Subcutaneous abdominal adipose tissue (tissue), 5 donors: ENCODE measurements at regions not wholly inside any gene's neighbourhood (a gene's known extent, or its start where the extent isn't known, plus 50 kb on each side); places are given as distances from the start of the nearest gene placed in this dataset.

ENCODE experiments used
- H3K27ac ChIP-seq: one replicate; pipeline ENCODE4 v1.7.0; 2013; ENCODE audit warnings: low read depth, mild to moderate bottlenecking, inconsistent platforms, low read length, moderate library complexity
- H3K27me3 ChIP-seq, 5 donors: one replicate each; pipeline ENCODE4 v1.7.0; 2013; ENCODE audit warnings: low read length in 5 of 5, inconsistent platforms in 1 of 5; ENCODE audit not compliant: control insufficient read depth in 5 of 5, insufficient read depth in 4 of 5
- H3K36me3 ChIP-seq, 5 donors: one replicate each; pipeline ENCODE4 v1.7.0; 2013; ENCODE audit warnings: low read length in 5 of 5; ENCODE audit not compliant: control insufficient read depth in 5 of 5, insufficient read depth in 5 of 5
- H3K4me1 ChIP-seq, 5 donors: one replicate each; pipeline ENCODE4 v1.7.0; 2013; ENCODE audit warnings: low read length in 5 of 5, mild to moderate bottlenecking in 3 of 5, moderate library complexity in 1 of 5; ENCODE audit not compliant: control insufficient read depth in 5 of 5, insufficient read depth in 5 of 5
- H3K4me3 ChIP-seq, 5 donors: one replicate each; pipeline ENCODE4 v1.7.0; 2013; ENCODE audit warnings: low read length in 5 of 5, low read depth in 1 of 5
- H3K9ac ChIP-seq, 5 donors: one replicate each; pipeline ENCODE4 v1.7.0; 2013; ENCODE audit warnings: low read length in 5 of 5, mild to moderate bottlenecking in 4 of 5, moderate library complexity in 3 of 5
- H3K9me3 ChIP-seq, 5 donors: one replicate each; pipeline ENCODE4 v1.7.0; 2013; ENCODE audit warnings: low read length in 5 of 5; ENCODE audit not compliant: control insufficient read depth in 5 of 5
- donor health status: healthy.
- donor health status: healthy.
- donor health status: healthy.
- donor health status: healthy.
- donor health status: healthy.

DNA sequence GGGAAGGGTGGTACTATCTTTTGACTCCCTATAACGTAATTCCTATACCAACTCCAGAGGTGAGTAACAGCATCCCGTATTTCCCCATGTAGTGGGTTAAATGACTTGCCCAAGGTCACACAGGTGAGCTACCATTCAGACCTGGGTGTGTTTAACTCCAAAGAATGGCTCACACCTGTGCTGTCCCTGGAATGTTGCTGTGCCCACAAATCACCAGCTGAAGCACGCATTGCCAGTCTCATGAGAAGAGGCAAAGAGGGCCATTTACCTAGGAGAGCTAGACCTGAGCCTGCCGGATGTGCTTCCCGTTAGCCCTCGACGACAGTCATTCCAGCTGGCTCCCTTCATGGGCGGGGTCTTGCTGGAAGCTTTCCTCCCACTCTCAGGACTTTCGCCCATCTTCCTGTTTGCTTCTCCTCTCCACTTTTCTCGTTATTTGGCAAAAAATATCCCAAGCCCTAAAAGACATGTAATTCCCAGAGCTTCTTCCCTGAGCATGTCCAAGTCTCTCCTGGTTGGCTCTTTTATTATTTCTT lies 106.6 kb upstream of the VASH1 start:
- no peaks in the 10 kb centered on the region for H3K36me3 ChIP-seq
- no peak overlapping the region for H3K4me3 ChIP-seq
- H3K9ac ChIP-seq = no peak overlapping the region
- H3K27ac ChIP-seq = no peak overlapping the region
- peaks cover 6 to 20% (median 18%) of the 10 kb centered on the region in 5 donors for H3K9me3 ChIP-seq
- H3K4me1 ChIP-seq = peaks cover 0 to 3% (median 0%) of the 10 kb centered on the region in 5 donors
- peaks cover 0 to 8% (median 6%) of the 10 kb centered on the region in 5 donors for H3K27me3 ChIP-seq

DNA sequence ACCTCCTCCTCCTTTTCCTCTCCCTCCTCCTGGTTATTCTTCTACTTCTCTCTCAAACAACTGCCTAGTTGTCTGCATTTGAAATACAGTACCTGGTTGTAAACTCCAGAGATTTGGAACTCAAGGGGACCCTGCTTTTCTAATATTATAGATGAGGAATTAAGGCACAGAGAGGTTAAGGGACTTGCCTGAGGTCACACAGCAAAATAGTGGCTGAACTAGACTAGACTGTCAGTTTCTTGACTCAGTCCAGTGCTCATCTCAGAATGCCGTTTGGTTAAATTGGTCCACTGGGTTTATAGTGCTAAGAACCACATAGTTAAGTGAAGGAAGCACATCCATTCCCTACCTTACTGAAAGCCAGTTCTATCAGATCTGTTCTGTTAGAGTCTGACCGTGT lies 105.9 kb upstream of the VASH1 start:
- H3K9ac ChIP-seq = no peak overlapping the region
- peaks cover 0 to 9% (median 8%) of the 10 kb centered on the region in 5 donors for H3K27me3 ChIP-seq
- H3K9me3 ChIP-seq = peaks cover 6 to 27% (median 20%) of the 10 kb centered on the region in 5 donors
- no peak overlapping the region for H3K4me3 ChIP-seq
- peaks cover 0 to 3% (median 0%) of the 10 kb centered on the region in 5 donors for H3K4me1 ChIP-seq
- no peaks in the 10 kb centered on the region for H3K36me3 ChIP-seq
- no peak overlapping the region for H3K27ac ChIP-seq

GRCh38 chr14:76656592-76656991 lies 104.7 kb upstream of the VASH1 start:
- no peak overlapping the region for H3K9ac ChIP-seq
- H3K27ac ChIP-seq = no peak overlapping the region
- peaks cover 0 to 3% (median 0%) of the 10 kb centered on the region in 5 donors for H3K4me1 ChIP-seq
- H3K9me3 ChIP-seq = peaks cover 6 to 29% (median 20%) of the 10 kb centered on the region in 5 donors
- H3K4me3 ChIP-seq = no peak overlapping the region
- H3K27me3 ChIP-seq = peaks cover 0 to 11% (median 8%) of the 10 kb centered on the region in 5 donors
- H3K36me3 ChIP-seq = no peaks in the 10 kb centered on the region

DNA sequence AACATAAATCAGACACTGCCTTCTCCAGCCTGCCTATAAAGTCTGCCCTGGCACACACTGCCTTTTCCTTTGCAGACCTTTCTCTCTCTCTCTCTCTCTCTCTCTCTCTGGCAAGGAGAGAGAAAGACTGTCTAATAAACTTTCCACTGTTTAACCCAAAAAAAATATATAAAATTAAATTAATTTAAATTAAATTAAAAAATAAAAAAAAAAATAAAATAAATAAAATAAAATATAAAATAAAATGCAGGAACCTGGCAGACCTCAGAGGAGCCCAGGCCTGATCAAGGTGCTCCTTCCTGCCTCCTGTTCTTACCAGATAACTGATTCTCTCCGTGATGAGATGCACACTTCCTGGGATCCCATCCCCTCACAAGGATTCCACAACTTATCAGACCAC lies 103.9 kb upstream of the VASH1 start:
- Histone ChIP-seq H3K27ac (no peak overlapping the region), H3K4me3 (no peak overlapping the region), H3K9ac (no peak overlapping the region), H3K9me3 (peaks cover 6 to 29% (median 20%) of the 10 kb centered on the region in 5 donors), H3K4me1 (peaks cover 0 to 3% (median 0%) of the 10 kb centered on the region in 5 donors), H3K27me3 (peaks cover 0 to 11% (median 8%) of the 10 kb centered on the region in 5 donors), H3K36me3 (no peaks in the 10 kb centered on the region)

GRCh38 chr14:76657846-76658245 lies 103.4 kb upstream of the VASH1 start:
- H3K27me3 ChIP-seq = peaks cover 0 to 11% (median 8%) of the 10 kb centered on the region in 5 donors
- no peak overlapping the region for H3K27ac ChIP-seq
- H3K36me3 ChIP-seq = no peaks in the 10 kb centered on the region
- H3K4me1 ChIP-seq = peaks cover 0 to 3% (median 0%) of the 10 kb centered on the region in 5 donors
- peaks cover 6 to 29% (median 20%) of the 10 kb centered on the region in 5 donors for H3K9me3 ChIP-seq
- no peak overlapping the region for H3K9ac ChIP-seq
- H3K4me3 ChIP-seq = peak overlapping the region in 1 of 5 donors; percentile 3

DNA sequence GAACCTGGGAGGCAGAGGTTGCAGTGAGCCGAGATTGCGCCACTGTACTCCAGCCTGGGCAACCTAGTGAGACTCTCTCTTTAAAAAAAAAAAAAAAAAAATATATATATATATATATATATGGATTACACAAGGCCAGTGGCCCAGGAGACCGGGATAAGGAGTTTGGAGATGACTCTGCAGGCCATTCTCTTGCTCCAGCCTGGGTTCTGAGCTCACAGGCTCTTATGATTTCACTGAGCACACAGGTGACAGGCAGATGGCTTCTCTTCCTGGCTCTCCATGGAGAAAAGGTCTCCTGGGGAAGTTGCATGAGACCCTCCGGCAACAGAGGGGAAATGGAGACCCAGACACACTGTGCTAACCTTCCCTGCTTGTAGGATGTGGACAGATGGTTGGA lies 98.7 kb upstream of the VASH1 start:
- Histone ChIP-seq H3K4me3 (no peak overlapping the region), H3K27me3 (peaks cover 0 to 7% (median 0%) of the 10 kb centered on the region in 5 donors), H3K4me1 (no peaks in the 10 kb centered on the region), H3K9me3 (peaks cover 5 to 26% (median 19%) of the 10 kb centered on the region in 5 donors), H3K27ac (no peak overlapping the region), H3K36me3 (no peaks in the 10 kb centered on the region), H3K9ac (no peak overlapping the region)

DNA sequence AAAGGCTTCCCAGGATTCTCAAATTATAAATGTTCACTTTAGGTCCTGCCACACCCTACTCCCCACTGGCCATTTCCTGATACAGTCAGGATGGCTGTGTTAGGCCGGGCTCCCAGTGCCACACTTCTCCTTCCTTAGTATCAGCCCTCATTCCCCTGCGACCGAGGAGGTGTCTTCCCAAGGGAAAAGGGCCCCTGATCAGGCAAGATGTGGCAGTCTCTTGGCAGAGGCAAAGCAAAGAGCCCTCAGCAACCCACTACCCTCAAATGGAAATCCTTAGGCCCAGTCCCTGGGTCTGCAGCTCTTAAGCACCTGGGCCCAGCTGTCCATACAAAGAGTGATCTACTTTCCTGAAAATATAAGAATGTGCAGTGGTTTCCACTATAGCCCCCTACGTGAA lies 96.5 kb upstream of the VASH1 start:
- Histone ChIP-seq H3K9me3 (peaks cover 7 to 15% (median 9%) of the 10 kb centered on the region in 5 donors), H3K4me3 (no peak overlapping the region), H3K27me3 (peaks cover 0 to 4% (median 0%) of the 10 kb centered on the region in 5 donors), H3K36me3 (no peaks in the 10 kb centered on the region), H3K27ac (no peak overlapping the region), H3K9ac (no peak overlapping the region), H3K4me1 (no peaks in the 10 kb centered on the region)

GRCh38 chr14:76666746-76667145 lies 94.5 kb upstream of the VASH1 start:
- Histone ChIP-seq H3K36me3 (no peaks in the 10 kb centered on the region), H3K27ac (no peak overlapping the region), H3K9me3 (peaks cover 7 to 12% (median 8%) of the 10 kb centered on the region in 5 donors), H3K27me3 (no peaks in the 10 kb centered on the region), H3K9ac (no peak overlapping the region), H3K4me3 (no peak overlapping the region), H3K4me1 (no peaks in the 10 kb centered on the region)

DNA sequence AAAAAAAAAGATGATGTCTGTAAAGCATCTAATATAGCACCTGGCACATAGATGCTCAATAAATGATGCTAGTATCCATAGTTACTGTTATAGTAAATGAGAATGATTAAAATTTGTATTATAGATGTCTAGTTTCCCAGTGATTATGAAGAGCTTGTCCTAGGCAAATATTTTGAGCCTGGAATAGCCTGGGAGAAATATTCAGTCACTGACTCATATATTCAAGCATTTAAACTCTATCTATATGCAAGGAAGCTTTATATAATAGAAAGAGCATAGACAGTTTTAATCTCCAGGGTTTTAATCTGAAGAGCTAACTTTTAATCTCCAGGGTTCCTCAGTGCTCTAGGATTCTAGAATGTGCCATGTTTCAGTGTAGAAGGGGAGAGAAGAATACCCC lies 91.5 kb upstream of the VASH1 start:
- H3K4me1 ChIP-seq = no peaks in the 10 kb centered on the region
- H3K27ac ChIP-seq = no peak overlapping the region
- H3K9me3 ChIP-seq = peaks cover 7 to 12% (median 8%) of the 10 kb centered on the region in 5 donors
- H3K9ac ChIP-seq = no peak overlapping the region
- no peaks in the 10 kb centered on the region for H3K36me3 ChIP-seq
- no peaks in the 10 kb centered on the region for H3K27me3 ChIP-seq
- no peak overlapping the region for H3K4me3 ChIP-seq

- Histone ChIP-seq H3K4me1 (no peaks in the 10 kb centered on the region), H3K27ac (no peak overlapping the region), H3K27me3 (no peaks in the 10 kb centered on the region), H3K9ac (no peak overlapping the region), H3K9me3 (peaks cover 7 to 11% (median 8%) of the 10 kb centered on the region in 5 donors), H3K4me3 (no peak overlapping the region), H3K36me3 (no peaks in the 10 kb centered on the region)
Observed at GRCh38 chr14:76672123-76672522, 89.1 kb upstream of the VASH1 start.
